HCT116 (cell line): ENCODE measurements at regions not wholly inside any gene's neighbourhood (a gene's known extent, or its start where the extent isn't known, plus 50 kb on each side); places are given as distances from the start of the nearest gene placed in this dataset.

ENCODE experiments used
- ATF3 ChIP-seq: IDR thresholded peaks from 2 replicates; pipeline ENCODE4 v1.6.1; 2012
- CBX3 ChIP-seq: IDR thresholded peaks from 2 replicates; pipeline ENCODE4 v1.6.1; 2012; ENCODE audit warnings: low read depth
- EZH2 ChIP-seq: fragments of 200-600 bp; sonication (generic); IDR thresholded peaks from 2 replicates; pipeline ENCODE4 v1.6.1; 2017; ENCODE audit warnings: antibody characterized with exemption, mixed run types
- FOSL1 ChIP-seq: IDR thresholded peaks from 2 replicates; pipeline ENCODE4 v1.6.1; 2012; ENCODE audit warnings: low read depth
- MAX ChIP-seq: IDR thresholded peaks from 2 replicates; pipeline ENCODE4 v1.6.1; 2012
- POLR2A ChIP-seq: IDR thresholded peaks from 2 replicates; pipeline ENCODE4 v1.7.0; 2011; ENCODE audit warnings: borderline replicate concordance; ENCODE audit not compliant: insufficient read depth, insufficient read length; ENCODE audit errors: extremely low read depth
- POLR2AphosphoS5 ChIP-seq: IDR thresholded peaks from 2 replicates; pipeline ENCODE4 v1.6.1; 2011; ENCODE audit warnings: mild to moderate bottlenecking, low read depth, low read length, moderate library complexity
- RAD21 ChIP-seq: IDR thresholded peaks from 2 replicates; pipeline ENCODE4 v1.6.1; 2012; ENCODE audit warnings: low read depth, mild to moderate bottlenecking
- SP1 ChIP-seq: IDR thresholded peaks from 2 replicates; pipeline ENCODE4 v1.6.1; 2012; ENCODE audit warnings: low read depth
- YY1 ChIP-seq: IDR thresholded peaks from 2 replicates; pipeline ENCODE4 v1.6.1; 2011; ENCODE audit warnings: low read length, low read depth, moderate library complexity, mild to moderate bottlenecking; ENCODE audit not compliant: insufficient replicate concordance; ENCODE audit errors: extremely low read depth
- ZBTB33 ChIP-seq: IDR thresholded peaks from 2 replicates; pipeline ENCODE4 v1.6.1; 2011; ENCODE audit warnings: mild to moderate bottlenecking, low read length, moderate library complexity; ENCODE audit not compliant: insufficient replicate concordance; ENCODE audit errors: extremely low read depth
- ZNF274 ChIP-seq: fragments of 200-500 bp; sonication (Bioruptor generic); IDR thresholded peaks from 2 replicates; pipeline ENCODE4 v1.6.1; 2014; ENCODE audit warnings: mild to moderate bottlenecking, low read depth, low read length, inconsistent platforms
- TF ChIP-seq, protein P1 (sequence below), 3 experiments: fragments of 200-600 bp in 1 of 3; sonication (generic) in 1 of 3; IDR thresholded peaks in 2 of 3; conservative IDR thresholded peaks in 1 of 3; 2 replicates each; pipeline ENCODE4 v1.5.1; 2012 to 2017; ENCODE audit warnings: low read depth in 2 of 3, low read length in 2 of 3, antibody characterized with exemption in 1 of 3, borderline replicate concordance in 1 of 3, control low read depth in 1 of 3, mild to moderate bottlenecking in 1 of 3, mixed read lengths in 1 of 3, mixed run types in 1 of 3, moderate library complexity in 1 of 3; ENCODE audit not compliant: insufficient read depth in 1 of 3
- TF ChIP-seq, protein P2 (sequence below): IDR thresholded peaks from 2 replicates; pipeline ENCODE4 v1.6.1; 2012; ENCODE audit warnings: low read depth

GRCh38 chr10:37654466-37654865, 202.9 kb downstream of the ZNF248 start:
- TF ChIP-seq, protein P1, sequence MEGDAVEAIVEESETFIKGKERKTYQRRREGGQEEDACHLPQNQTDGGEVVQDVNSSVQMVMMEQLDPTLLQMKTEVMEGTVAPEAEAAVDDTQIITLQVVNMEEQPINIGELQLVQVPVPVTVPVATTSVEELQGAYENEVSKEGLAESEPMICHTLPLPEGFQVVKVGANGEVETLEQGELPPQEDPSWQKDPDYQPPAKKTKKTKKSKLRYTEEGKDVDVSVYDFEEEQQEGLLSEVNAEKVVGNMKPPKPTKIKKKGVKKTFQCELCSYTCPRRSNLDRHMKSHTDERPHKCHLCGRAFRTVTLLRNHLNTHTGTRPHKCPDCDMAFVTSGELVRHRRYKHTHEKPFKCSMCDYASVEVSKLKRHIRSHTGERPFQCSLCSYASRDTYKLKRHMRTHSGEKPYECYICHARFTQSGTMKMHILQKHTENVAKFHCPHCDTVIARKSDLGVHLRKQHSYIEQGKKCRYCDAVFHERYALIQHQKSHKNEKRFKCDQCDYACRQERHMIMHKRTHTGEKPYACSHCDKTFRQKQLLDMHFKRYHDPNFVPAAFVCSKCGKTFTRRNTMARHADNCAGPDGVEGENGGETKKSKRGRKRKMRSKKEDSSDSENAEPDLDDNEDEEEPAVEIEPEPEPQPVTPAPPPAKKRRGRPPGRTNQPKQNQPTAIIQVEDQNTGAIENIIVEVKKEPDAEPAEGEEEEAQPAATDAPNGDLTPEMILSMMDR (IDR thresholded peaks at IDR 0.05 in 2 of 3, conservative IDR thresholded peaks at IDR 0.05 in 1 of 3; ENCODE audit: borderline replicate concordance in 1 of 3, insufficient read depth in 1 of 3, low read depth in 2 of 3, low read length in 2 of 3): no peak
- TF ChIP-seq FOSL1 (no peak), POLR2A (no peak), CBX3 (no peak), POLR2AphosphoS5 (no peak), ZNF274 (no peak), YY1 (no peak), SP1 (no peak), ZBTB33 (no peak), RAD21 (no peak), ATF3 (no peak), EZH2 (no peak), MAX (no peak)
- TF ChIP-seq, protein P2, sequence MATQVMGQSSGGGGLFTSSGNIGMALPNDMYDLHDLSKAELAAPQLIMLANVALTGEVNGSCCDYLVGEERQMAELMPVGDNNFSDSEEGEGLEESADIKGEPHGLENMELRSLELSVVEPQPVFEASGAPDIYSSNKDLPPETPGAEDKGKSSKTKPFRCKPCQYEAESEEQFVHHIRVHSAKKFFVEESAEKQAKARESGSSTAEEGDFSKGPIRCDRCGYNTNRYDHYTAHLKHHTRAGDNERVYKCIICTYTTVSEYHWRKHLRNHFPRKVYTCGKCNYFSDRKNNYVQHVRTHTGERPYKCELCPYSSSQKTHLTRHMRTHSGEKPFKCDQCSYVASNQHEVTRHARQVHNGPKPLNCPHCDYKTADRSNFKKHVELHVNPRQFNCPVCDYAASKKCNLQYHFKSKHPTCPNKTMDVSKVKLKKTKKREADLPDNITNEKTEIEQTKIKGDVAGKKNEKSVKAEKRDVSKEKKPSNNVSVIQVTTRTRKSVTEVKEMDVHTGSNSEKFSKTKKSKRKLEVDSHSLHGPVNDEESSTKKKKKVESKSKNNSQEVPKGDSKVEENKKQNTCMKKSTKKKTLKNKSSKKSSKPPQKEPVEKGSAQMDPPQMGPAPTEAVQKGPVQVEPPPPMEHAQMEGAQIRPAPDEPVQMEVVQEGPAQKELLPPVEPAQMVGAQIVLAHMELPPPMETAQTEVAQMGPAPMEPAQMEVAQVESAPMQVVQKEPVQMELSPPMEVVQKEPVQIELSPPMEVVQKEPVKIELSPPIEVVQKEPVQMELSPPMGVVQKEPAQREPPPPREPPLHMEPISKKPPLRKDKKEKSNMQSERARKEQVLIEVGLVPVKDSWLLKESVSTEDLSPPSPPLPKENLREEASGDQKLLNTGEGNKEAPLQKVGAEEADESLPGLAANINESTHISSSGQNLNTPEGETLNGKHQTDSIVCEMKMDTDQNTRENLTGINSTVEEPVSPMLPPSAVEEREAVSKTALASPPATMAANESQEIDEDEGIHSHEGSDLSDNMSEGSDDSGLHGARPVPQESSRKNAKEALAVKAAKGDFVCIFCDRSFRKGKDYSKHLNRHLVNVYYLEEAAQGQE: no peak
